HG03460 (cell line): ENCODE measurements at regions not wholly inside any gene's neighbourhood (a gene's known extent, or its start where the extent isn't known, plus 50 kb on each side); places are given as distances from the start of the nearest gene placed in this dataset.
"Not testable (repeated sequence)": the region's sequence is repeated elsewhere in the genome, so short reads cannot be mapped to it uniquely, and the experiment has no call there.

Experiments
- ATAC-seq: cut with Tn5 transposase; IDR thresholded peaks from one replicate; pipeline ENCODE4 v1.9.1; 2021; ENCODE audit not compliant: unreplicated experiment

DNA sequence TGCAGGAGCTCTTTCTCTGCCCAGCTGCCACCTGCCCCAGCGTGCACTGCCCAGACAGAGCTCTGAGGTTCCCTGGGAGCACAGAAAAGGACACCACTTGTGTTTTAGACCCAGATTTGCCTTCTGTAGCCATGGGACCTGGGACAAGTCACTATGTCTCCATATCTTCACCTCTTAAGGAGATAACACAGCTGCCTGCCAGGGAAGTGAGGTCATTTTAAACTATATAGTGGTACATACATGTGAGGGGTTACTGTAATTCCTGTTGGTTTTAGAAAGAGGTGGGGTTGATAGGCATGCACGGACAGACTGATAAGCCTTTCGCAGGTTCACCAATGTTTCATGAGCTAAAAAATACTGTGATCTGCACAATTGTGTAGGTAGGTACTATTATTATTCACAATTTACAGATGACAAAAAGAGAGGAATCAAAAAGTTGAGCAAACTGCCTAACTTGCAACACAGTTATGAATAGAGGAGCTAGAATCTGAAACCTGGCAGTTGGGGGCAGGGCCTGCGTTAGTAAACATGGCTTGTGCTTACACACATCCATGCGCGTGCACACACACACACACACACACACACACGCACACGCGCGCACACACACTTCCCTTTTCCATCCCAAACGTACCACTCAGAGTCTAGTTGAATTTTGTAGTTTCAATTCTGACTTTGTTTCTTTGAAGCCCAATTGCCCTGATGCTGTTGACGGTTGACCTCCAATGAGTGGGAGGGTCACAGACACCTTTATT lies 193.6 kb downstream of the FAM43A start:
- no peak for ATAC-seq

DNA sequence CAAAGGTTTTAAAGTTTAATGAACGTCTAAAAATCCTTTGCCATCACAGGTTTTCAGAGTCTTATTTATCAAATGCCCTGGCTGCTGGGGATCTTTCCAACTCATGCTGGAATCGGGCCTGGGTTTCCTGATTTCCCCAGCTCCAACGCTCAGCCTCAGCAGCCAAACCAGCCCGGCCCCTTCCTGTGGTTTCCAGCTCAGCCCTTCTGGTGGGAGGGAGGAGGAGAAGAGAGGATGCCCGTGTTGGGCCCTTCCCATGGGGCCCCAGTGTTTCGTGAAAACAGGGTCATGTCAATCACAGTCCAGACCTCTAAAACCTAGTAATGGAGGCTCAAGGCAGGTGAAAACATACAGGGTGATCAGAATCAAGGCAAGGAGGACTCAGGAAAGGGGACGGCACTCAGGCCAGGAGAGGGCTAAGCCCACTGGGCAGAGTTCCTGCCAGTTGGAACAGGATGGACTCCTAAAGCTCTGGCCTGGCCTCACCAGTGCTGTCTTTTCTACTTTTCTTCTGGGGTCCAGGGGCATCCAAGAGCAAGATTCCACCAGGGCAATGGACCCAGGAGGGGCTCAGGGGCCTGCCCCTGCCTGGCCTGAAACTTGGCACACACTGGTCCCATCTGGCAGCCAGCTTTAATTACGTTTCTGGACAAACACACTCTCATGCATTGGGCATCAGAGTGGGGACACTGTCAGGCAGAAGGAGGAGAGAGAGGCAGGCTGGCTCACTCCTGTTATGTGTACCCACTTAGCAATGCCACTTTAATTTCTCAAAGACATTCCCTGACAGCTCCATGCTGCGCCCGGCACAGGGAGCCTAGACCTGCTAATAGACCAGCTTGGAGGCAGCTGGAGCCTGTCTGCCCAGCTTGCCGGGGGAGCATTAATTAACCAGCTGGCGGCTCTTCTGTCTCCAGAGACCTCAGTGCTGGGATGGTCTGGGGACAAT lies 194.6 kb downstream of the FAM43A start:
- ATAC-seq, result no peak

DNA sequence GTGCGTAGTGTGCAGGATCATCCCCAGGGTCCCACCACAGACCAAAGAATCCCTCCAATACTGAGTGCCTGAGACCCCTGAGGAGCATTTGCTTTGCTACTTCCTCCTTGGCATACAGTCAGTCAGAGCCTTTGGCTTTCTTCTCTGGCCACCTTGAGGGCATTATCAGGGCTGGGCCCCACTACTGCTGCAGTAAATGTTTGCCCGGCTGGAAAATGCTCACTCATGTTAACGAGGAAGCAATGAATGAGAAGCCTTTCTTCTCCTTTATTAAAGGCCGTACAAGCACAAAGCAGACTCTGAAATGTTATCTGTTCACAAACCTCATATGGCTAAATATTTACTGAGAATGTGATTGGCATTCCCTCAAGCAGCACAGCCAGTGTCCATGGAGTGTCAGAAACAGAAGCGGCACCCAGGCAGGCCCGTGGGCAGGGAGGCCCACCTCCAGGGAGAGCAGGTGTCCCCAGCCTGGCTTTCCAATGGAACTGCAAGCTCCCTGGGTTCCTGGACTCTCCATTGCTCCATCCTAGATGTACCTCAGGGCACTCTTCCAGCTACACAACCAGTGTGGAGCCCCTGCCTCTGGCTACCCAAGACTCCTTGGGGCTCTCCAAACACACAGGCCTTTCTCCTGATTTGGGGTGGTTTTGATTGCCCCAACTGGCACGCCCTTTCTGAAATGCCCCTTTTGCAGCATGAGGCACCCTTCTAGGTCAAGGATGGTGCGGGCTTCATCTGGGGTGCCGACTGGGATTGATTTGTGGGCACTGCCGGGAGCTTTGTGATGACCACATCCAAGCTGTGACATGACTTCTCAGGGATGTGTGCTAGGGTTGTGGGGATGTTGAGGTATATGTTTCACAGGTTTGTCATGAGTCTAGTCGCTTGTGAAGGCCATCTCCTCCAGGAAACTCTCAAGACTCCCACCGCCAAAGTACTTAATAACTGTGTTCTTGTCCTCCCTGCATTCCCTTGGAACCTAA lies 195.6 kb downstream of the FAM43A start:
- no peak for ATAC-seq

DNA sequence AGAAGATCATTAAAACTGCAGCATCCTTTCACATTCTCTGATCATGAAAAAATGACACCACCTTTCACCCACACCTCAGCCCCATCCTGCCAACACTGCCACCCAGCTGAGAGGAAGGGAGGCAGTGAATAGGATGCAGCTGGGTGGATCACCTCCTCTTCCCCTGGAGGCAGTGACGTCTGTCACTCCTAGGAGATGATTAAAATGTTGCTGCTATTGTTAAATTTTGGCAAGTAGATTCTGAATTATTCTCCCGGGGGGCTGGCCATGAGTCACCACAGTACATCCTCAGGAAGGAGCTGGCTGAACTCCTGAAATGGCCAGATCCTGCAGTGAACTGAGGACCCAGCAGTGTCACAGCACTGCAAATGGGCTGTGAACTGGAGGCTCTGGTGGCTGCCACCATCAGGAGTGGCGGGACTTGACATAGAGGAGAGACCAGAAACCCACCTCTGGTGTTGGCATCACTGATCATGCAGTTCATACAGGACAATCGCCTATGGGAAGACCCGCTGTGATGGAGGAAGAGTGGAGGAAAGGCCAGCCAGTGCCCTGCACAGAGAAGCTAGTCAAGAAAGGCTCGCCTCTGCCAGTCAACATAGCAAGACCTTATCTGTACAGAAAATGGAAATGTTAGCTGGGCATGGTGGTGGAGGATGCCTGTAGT lies 199.1 kb downstream of the FAM43A start:
- ATAC-seq, result no peak

DNA sequence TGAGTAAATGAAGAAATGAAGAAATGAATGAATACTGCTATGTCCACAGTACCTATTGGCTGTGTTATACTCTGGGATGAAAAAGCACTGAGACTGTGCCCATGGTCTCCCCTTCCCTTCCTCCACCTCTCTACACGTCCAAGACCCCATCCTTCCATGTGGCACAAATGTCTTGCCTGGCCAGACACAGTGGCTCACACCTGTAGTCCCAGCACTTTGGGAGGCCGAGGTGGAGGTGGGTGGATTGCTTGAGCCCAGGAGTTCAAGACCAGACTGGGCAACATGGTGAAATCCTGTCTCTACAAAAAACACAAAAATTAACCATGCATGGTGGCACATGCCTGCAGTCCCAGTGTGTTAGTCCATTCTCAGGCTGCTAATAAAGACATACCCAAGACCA lies 200.1 kb downstream of the FAM43A start:
- ATAC-seq, result no peak

DNA sequence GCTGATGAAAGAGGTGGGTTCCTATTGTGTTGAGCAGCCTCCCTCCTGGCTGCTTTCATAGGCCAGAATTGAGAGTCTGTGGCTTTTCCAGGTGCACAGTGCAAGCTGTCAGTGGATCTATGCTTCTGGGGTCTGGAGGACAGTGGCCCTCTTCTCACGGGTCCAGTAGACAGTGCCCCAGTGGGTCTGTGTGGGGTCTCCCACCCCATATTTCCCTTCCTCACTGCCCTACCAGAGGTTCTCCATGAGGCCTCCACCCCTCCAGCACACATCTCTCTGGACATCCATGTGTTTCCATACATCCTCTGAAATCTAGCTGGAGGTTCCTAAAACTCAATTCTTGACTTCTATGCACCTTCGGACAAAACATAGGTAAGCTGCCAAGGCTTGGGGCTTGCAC lies 201.2 kb downstream of the FAM43A start:
- no peak for ATAC-seq

DNA sequence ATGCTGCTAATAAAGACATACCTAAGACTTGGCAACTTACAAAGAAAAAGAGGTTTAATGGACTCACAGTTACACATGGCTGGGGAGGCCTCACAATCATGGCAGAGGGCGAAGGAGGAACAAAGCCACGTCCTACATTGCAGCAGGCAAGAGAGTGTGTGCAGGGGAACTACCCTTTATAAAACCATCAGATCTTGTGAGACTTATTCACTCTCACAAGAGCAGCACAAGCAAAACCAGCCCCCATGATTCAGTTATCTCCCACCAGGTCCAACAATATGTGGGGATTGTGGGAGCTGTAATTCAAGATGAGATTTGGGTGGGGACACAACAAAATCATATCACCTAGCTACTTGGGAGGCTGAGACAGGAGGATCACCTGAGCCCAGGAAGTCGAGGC lies 202.4 kb downstream of the FAM43A start:
- not testable (repeated sequence) for ATAC-seq

DNA sequence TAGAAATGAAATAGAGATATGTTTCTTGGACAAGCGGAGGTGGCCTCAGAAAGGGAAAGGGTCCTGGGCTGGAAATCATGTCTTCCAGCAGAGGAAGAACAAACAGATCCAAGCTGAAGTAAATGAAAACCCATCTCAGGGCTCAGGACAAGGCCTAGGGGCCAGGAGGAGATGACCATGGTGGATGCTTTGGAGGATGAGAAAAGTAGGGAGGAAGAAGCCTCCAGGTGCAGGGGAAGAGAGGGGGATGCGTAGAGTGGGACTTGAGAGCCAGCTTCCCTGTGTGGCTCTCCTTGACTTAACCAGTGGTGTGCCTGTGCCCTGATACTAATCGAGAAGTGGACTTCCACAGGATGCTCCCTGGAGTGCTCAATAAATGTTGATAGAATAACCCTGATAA lies 203.2 kb downstream of the FAM43A start:
- ATAC-seq, result no peak

DNA sequence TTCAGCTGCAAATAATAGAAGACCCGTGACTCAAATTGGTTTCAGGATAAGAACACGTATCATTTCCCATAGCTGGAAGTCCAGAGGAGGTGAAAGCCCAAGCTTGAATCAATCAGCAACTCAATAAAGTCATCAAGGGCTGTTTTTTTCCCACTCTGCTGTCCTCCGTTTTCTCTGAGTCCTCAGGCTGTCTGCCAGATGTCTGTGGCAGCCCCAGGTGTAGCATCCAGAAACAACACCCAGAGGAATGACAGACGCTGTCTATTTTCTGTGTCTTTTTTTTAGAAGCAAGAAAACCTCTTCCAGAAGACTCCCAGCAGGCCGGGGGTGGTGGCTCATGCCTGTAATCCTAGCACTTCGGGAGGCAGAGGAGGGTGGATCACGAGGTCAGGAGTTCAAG lies 204.4 kb downstream of the FAM43A start:
- ATAC-seq, result no peak

DNA sequence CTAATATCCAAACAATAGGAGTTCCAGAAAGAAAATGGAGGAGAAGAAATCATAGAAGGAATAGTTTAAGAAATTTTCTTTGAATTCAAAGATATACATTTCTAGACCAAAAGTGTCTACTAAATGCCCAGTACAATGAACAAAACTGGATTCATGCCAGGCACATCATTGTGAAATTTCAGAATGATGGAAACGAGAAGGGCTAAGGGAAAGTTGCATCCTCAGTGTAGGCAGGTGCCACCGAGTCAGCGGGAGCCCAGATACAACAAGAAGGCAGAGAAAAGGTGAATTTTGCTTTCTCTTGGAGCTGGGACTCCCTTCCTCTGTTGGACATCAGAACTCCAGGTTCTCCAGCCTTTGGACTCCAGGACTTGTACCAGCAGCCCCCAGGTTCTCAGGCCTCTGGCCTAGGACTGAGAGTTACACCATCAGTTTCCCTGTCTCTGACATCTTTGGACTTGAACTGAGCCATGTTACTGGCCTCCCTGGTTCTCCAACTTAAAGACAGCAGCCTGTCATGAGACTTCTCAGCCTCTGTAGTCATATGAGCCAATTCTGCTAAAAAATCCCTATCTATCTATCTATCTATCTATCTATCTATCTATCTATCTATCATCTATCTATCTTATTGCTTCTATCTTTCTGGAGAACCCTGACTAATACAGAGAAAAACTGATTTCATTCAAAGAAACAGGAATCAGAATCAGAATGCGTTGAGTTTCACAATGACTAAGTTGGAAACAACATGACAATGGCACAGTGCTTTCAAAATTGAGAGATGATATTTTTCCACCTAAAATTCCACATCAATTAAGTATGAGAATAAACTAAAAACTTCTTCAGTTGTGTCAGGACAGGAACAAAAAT lies 207.7 kb downstream of the FAM43A start:
- ATAC-seq, result no peak

DNA sequence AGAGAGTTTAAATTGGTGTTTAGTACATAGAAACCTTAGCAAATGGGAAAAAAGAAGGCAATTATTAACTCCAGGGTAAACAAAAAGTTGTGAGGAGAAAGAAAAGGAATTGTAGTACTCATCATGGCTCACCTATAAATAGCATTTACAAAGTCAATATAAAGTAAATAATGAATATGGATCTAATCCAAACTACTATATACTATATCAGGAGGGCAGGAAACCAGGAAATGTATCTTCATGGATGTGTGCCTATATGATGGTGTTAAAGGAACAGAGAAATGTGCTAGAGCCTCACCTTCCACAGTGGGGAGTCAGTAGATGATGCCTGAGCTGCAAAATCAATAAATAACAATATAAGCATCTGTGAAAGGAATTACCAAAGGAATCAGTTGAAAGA lies 208.9 kb downstream of the FAM43A start:
- no peak for ATAC-seq

DNA sequence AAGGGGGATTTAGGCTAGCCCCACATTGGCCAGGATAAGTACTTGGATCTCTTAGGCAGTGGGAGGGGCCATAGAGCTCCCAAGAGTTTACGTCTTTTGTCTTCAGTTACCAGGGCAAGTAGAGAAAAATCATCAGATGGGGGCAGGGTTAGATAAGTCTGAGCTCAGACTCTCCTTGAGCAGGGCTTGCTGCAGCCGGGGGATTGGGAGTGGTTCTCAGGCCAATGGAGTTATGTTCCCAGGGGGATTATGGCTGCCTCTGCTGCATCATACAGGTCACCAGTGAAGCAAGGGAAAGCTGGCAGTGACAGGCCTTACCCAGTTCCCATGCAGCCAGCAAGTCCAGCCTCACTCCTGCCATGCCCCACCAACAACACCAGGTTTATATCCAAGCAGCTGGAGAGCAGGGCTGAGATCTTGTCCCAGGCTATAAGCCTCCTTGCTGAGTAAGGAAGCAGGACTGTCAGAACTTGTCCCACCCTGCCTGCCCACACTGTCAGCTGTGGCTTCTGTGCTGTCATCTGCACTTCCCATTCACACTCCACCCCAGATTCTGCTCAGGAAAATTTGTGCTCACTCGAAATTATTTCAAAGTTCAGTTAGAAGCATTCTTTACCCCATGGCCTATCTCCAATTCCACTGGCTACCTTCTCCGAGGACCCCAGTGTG lies 215.3 kb downstream of the FAM43A start:
- ATAC-seq, result no peak

DNA sequence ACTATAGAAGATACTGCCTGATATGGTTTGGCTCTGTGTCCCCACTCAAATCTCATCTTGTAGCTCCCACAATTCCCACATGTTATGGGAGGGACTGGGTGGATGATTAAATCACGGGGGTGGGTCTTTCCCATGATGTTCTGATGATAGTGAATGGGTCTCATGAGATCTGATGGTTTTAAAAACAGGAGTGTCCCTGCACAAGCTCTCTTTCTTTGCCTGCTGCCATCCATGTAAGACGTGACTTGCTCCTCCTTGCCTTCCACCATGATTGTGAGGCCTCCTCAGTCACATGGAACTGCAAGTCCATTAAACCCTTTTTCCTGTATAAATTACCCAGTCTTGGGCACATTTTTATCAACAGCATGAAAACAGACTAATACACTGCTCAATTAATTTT lies 217.8 kb downstream of the FAM43A start:
- not testable (repeated sequence) for ATAC-seq

DNA sequence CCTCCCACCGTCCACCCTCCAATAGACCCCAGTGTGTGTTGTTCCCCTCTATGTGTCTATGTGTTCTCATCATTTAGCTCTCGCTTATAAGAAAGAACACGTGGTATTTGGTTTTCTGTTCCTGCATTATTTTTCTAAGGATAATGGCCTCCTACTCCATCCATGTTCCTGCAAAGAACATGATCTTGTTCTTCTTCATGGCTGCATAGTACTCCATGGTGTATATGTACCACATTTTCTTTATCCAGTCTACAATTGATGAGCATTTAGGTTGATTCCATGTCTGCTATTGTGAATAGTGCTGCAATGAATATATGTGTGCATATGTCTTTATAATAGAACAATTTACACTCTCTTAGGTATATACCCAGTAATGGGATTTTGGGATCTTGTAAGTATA lies 219.3 kb downstream of the FAM43A start:
- ATAC-seq, result not testable (repeated sequence)

DNA sequence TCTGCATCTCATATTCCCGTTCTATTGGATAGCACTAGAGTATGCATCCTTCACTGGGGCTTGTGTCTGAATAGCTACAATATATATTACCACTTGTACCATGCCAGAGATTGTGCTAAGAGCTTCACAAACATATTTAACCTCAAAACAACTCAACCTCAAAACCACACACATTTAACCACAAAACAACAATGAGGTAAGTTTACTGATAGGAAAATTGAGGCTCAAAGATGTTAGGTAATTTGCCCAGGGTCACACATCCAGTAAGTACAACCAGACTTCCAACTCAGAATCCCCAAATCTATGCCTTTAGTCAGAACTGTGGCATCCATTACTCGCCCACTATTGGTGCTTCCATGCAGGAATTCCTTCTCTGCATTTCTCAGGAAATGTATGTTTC lies 220.0 kb downstream of the FAM43A start:
- ATAC-seq, result no peak

DNA sequence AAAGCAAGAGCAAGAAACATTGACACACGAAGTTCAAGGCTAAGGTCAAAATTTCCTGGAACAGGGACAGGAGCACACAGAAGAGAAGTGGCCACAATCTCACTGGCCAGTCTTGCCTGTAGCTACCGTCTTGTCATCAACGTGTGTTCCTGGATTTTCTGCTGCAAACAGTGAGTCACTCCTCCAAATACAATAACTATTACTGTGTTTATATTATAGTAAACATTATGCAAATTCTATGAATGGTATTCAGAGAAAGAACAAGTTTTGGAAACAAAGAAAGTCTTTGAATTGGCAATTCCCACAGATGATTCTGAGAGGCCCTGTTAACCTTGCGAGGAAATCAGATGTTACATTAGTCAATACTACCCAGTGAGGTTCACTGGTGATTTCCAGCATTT lies 220.5 kb downstream of the FAM43A start:
- ATAC-seq, result no peak

DNA sequence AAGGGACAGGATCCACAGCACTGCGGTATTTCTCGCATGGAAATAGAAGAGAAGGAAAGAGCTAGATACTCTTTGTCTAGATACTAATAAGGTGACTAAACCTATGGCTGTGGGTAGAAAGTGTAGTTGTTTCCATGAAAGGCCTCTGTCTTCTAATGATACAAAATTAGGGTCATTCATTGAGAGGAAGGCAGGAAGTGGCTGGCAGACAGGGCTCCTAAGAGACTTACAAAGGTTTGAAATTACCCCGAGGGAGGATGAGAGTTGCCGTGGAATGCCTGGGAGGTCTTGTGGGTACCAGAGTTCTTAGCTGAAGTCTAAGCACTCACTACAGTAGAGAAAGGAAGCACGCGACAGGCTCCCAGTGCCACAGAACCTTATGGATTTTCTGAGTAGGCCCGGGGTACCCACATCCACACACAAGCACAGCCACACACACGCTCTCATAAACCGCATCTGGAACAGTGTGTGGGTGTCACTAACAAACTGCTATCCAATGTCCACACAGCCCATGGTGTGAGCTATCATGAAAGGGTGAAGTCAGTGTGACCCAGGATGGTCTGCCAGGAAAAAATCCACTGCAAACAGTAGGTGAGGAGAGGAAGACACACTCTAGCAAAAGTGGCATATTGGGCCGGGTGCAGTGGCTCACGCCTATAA lies 221.4 kb downstream of the FAM43A start:
- ATAC-seq, result no peak

DNA sequence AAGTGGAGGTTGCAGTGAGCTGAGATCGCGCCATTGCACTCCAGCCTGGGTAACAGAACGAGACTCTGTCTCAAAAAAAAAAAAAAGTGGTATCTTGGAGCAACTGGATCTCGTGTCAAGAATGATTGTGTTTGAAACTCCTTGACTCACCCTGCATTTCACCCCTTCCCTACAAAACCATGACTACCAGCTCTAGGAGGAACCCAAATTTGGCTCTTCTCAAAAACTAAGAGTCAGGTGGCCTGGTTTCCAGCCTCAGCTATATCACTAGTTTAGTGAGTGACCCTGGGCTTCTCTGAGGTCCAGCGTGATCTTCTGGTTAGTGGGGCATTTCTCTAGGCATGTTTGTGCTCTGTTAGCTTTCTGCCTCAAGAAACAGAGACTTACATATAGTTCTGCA lies 222.1 kb downstream of the FAM43A start:
- no peak for ATAC-seq
